ENCODE measurements at regions not wholly inside any gene's neighbourhood (a gene's known extent, or its start where the extent isn't known, plus 50 kb on each side); places are given as distances from the start of the nearest gene placed in this dataset.

GRCh38 chr7:128151635-128152034 is 89.4 kb upstream of the LEP start:
- Histone ChIP-seq H3K79me2 (ENCODE audit: insufficient read depth, low read length) (no peaks in the 10 kb centered on the region), H3K9me3 (ENCODE audit: low read depth, low read length) (no peaks in the 10 kb centered on the region), H3K4me1 (ENCODE audit: insufficient read depth, low read length) (no peaks in the 10 kb centered on the region), H3K4me3 (ENCODE audit: insufficient read depth, low read length) (no peak overlapping the region), H3K4me2 (ENCODE audit: insufficient read depth, low read length) (no peak overlapping the region), H2AFZ (ENCODE audit: low read length) (no peak overlapping the region), H3K27me3 (ENCODE audit: insufficient read depth, low read length) (peaks cover 46% of the 10 kb centered on the region), H3K36me3 (ENCODE audit: insufficient read depth, low read length) (no peaks in the 10 kb centered on the region), H4K20me1 (ENCODE audit: insufficient read depth, low read length) (no peaks in the 10 kb centered on the region), H3K27ac (ENCODE audit: low read depth, low read length) (no peak overlapping the region)
- no peak for TF ChIP-seq CTCF (IDR thresholded peaks at IDR 0.05; ENCODE audit: extremely low read depth, low read depth, low read length)
- DNase-seq (ENCODE audit: insufficient read length, low spot score, missing footprints) = no peak

- H4K20me1 ChIP-seq (ENCODE audit: insufficient read depth, low read length) = no peaks in the 10 kb centered on the region
- no peak for DNase-seq (ENCODE audit: insufficient read length, low spot score, missing footprints)
Observed at GRCh38 chr7:128152721-128153120, 88.4 kb upstream of the LEP start.

GRCh38 chr7:128153436-128153835 is 87.6 kb upstream of the LEP start:
- H3K4me1 ChIP-seq (ENCODE audit: insufficient read depth, low read length) = no peaks in the 10 kb centered on the region
- no peak for DNase-seq (ENCODE audit: insufficient read length, low spot score, missing footprints)
- no peak overlapping the region for H3K4me2 ChIP-seq (ENCODE audit: insufficient read depth, low read length)
- peaks cover 59% of the 10 kb centered on the region for H3K27me3 ChIP-seq (ENCODE audit: insufficient read depth, low read length)
- H3K36me3 ChIP-seq (ENCODE audit: insufficient read depth, low read length) = no peaks in the 10 kb centered on the region
- no peaks in the 10 kb centered on the region for H3K79me2 ChIP-seq (ENCODE audit: insufficient read depth, low read length)
- no peaks in the 10 kb centered on the region for H4K20me1 ChIP-seq (ENCODE audit: insufficient read depth, low read length)
- H3K9me3 ChIP-seq (ENCODE audit: low read depth, low read length) = no peaks in the 10 kb centered on the region
- no peak overlapping the region for H3K4me3 ChIP-seq (ENCODE audit: insufficient read depth, low read length)
- no peak overlapping the region for H2AFZ ChIP-seq (ENCODE audit: low read length)
- no peak overlapping the region for H3K27ac ChIP-seq (ENCODE audit: low read depth, low read length)
- no peak for TF ChIP-seq CTCF (IDR thresholded peaks at IDR 0.05; ENCODE audit: extremely low read depth, low read depth, low read length)

More at GRCh38 chr7:128152721-128153120, 88.4 kb upstream of the LEP start:
- Histone ChIP-seq H3K9me3 (ENCODE audit: low read depth, low read length) (no peaks in the 10 kb centered on the region), H3K27ac (ENCODE audit: low read depth, low read length) (no peak overlapping the region), H3K4me1 (ENCODE audit: insufficient read depth, low read length) (no peaks in the 10 kb centered on the region), H3K4me3 (ENCODE audit: insufficient read depth, low read length) (no peak overlapping the region), H3K4me2 (ENCODE audit: insufficient read depth, low read length) (no peak overlapping the region), H3K36me3 (ENCODE audit: insufficient read depth, low read length) (no peaks in the 10 kb centered on the region), H3K27me3 (ENCODE audit: insufficient read depth, low read length) (peaks cover 52% of the 10 kb centered on the region), H2AFZ (ENCODE audit: low read length) (no peak overlapping the region), H3K79me2 (ENCODE audit: insufficient read depth, low read length) (no peaks in the 10 kb centered on the region)
- no peak for TF ChIP-seq CTCF (IDR thresholded peaks at IDR 0.05; ENCODE audit: extremely low read depth, low read depth, low read length)

GRCh38 chr7:128154504-128154903 is 86.6 kb upstream of the LEP start:
- Histone ChIP-seq H3K9me3 (ENCODE audit: low read depth, low read length) (no peaks in the 10 kb centered on the region), H3K4me2 (ENCODE audit: insufficient read depth, low read length) (no peak overlapping the region)
- no peak for DNase-seq (ENCODE audit: insufficient read length, low spot score, missing footprints)

More at GRCh38 chr7:128154504-128154903, 86.6 kb upstream of the LEP start:
- Histone ChIP-seq H3K36me3 (ENCODE audit: insufficient read depth, low read length) (no peaks in the 10 kb centered on the region), H3K79me2 (ENCODE audit: insufficient read depth, low read length) (no peaks in the 10 kb centered on the region), H3K4me3 (ENCODE audit: insufficient read depth, low read length) (no peak overlapping the region), H3K27ac (ENCODE audit: low read depth, low read length) (no peak overlapping the region), H2AFZ (ENCODE audit: low read length) (no peak overlapping the region), H3K27me3 (ENCODE audit: insufficient read depth, low read length) (peaks cover 58% of the 10 kb centered on the region), H4K20me1 (ENCODE audit: insufficient read depth, low read length) (no peaks in the 10 kb centered on the region), H3K4me1 (ENCODE audit: insufficient read depth, low read length) (no peaks in the 10 kb centered on the region)
- TF ChIP-seq CTCF (IDR thresholded peaks at IDR 0.05; ENCODE audit: extremely low read depth, low read depth, low read length) = no peak

Data from osteoblast (primary cell).